OCI-LY1 (cell line): ENCODE measurements at regions not wholly inside any gene's neighbourhood (a gene's known extent, or its start where the extent isn't known, plus 50 kb on each side); places are given as distances from the start of the nearest gene placed in this dataset.

Experiments used
- H2AFZ ChIP-seq: fragments of 200-600 bp; sonication (generic), shearing (Covaris generic); 2 replicates; pipeline ENCODE4 v1.6.0; 2014; ENCODE audit warnings: antibody characterized with exemption, mild to moderate bottlenecking, low read length
- H3F3A ChIP-seq: fragments of 200-600 bp; sonication (generic), shearing (Covaris generic); 2 replicates; pipeline ENCODE4 v1.6.0; 2014; ENCODE audit warnings: mild to moderate bottlenecking, antibody characterized with exemption, low read length, moderate library complexity; ENCODE audit not compliant: insufficient read depth
- H3K27ac ChIP-seq: fragments of 200-600 bp; sonication (generic); 2 replicates; pipeline ENCODE4 v1.5.1; 2014; ENCODE audit warnings: low read length, mixed run types, mild to moderate bottlenecking, low read depth; ENCODE audit not compliant: poor library complexity, severe bottlenecking
- H3K27me3 ChIP-seq: fragments of 200-600 bp; sonication (generic); 2 replicates; pipeline ENCODE4 v1.6.0; 2014; ENCODE audit warnings: antibody characterized with exemption, mild to moderate bottlenecking, low read length, moderate library complexity; ENCODE audit not compliant: insufficient read depth
- H3K36me3 ChIP-seq: fragments of 200-600 bp; sonication (generic); 2 replicates; pipeline ENCODE4 v1.6.1; 2014; ENCODE audit warnings: mild to moderate bottlenecking, antibody characterized with exemption, low read length, moderate library complexity, mixed read lengths; ENCODE audit not compliant: insufficient read depth
- H3K4me1 ChIP-seq: fragments of 200-600 bp; sonication (generic); 2 replicates; pipeline ENCODE4 v1.5.1; 2014; ENCODE audit warnings: mild to moderate bottlenecking, low read length, moderate library complexity; ENCODE audit not compliant: insufficient read depth, severe bottlenecking
- H3K4me2 ChIP-seq: fragments of 200-600 bp; sonication (generic), shearing (Covaris generic); 2 replicates; pipeline ENCODE4 v1.6.1; 2014; ENCODE audit warnings: low read length
- H3K4me3 ChIP-seq: fragments of 200-600 bp; sonication (generic); 2 replicates; pipeline ENCODE4 v1.5.1; 2014; ENCODE audit warnings: low read length, low read depth, mild to moderate bottlenecking, mixed read lengths; ENCODE audit not compliant: poor library complexity, severe bottlenecking
- H3K79me2 ChIP-seq: fragments of 200-600 bp; shearing (Covaris generic); 2 replicates; pipeline ENCODE4 v1.6.1; 2016; ENCODE audit warnings: mixed run types, low read length, mixed read lengths; ENCODE audit not compliant: insufficient read depth
- H3K9ac ChIP-seq: fragments of 200-600 bp; sonication (generic), shearing (Covaris generic); 2 replicates; pipeline ENCODE4 v1.6.1; 2014; ENCODE audit warnings: mild to moderate bottlenecking, low read length, mixed read lengths
- H3K9me2 ChIP-seq: fragments of 200-600 bp; sonication (generic), shearing (Covaris generic); 2 replicates; pipeline ENCODE4 v1.6.1; 2014; ENCODE audit warnings: low read depth, mild to moderate bottlenecking, low read length, mixed read lengths
- H3K9me3 ChIP-seq: fragments of 200-600 bp; shearing (Covaris generic); 2 replicates; pipeline ENCODE4 v1.6.1; 2014; ENCODE audit warnings: low read length, mixed read lengths
- H4K20me1 ChIP-seq: fragments of 200-600 bp; sonication (generic), shearing (Covaris generic); 2 replicates; pipeline ENCODE4 v1.6.0; 2016; ENCODE audit warnings: mild to moderate bottlenecking, low read length; ENCODE audit not compliant: insufficient read depth
- CTCF ChIP-seq: fragments of 200-600 bp; sonication (generic), shearing (Covaris generic); IDR thresholded peaks from 2 replicates; pipeline ENCODE4 v1.5.1; 2017; ENCODE audit warnings: mild to moderate bottlenecking, antibody characterized with exemption, low read length, moderate library complexity, mixed read lengths
- EZH2 ChIP-seq: fragments of 200-600 bp; sonication (generic), shearing (Covaris generic); IDR thresholded peaks from 2 replicates; pipeline ENCODE4 v1.8.0; 2017; ENCODE audit warnings: borderline replicate concordance, mixed run types, mild to moderate bottlenecking, antibody characterized with exemption, low read length, moderate library complexity, mixed read lengths

GRCh38 chr3:150240891-150241290, 167.2 kb upstream of the TSC22D2 start:
- Histone ChIP-seq H3K9ac (no peak overlapping the region), H3K79me2 (no peaks in the 10 kb centered on the region), H3K9me3 (no peaks in the 10 kb centered on the region), H3K9me2 (no peaks in the 10 kb centered on the region), H3K27ac (no peak overlapping the region), H3K27me3 (no peaks in the 10 kb centered on the region; the same call in 1 of the 2 replicates), H2AFZ (no peak overlapping the region), H4K20me1 (no peaks in the 10 kb centered on the region), H3K4me2 (no peak overlapping the region), H3K36me3 (no peaks in the 10 kb centered on the region), H3K4me3 (no peak overlapping the region), H3F3A (no peaks in the 10 kb centered on the region), H3K4me1 (no peaks in the 10 kb centered on the region)
- no peak for TF ChIP-seq EZH2
- TF ChIP-seq CTCF = no peak

GRCh38 chr3:150239766-150240165, 168.3 kb upstream of the TSC22D2 start:
- no peaks in the 10 kb centered on the region for H3K9me2 ChIP-seq
- H3F3A ChIP-seq = no peaks in the 10 kb centered on the region
- H4K20me1 ChIP-seq = no peaks in the 10 kb centered on the region
- no peaks in the 10 kb centered on the region; the same call in 1 of the 2 replicates for H3K27me3 ChIP-seq
- H3K36me3 ChIP-seq = no peaks in the 10 kb centered on the region
- no peak overlapping the region for H3K4me3 ChIP-seq
- H3K79me2 ChIP-seq = no peaks in the 10 kb centered on the region
- no peaks in the 10 kb centered on the region for H3K9me3 ChIP-seq
- H3K27ac ChIP-seq = no peak overlapping the region
- H3K9ac ChIP-seq = no peak overlapping the region
- no peaks in the 10 kb centered on the region for H3K4me1 ChIP-seq
- TF ChIP-seq CTCF (no peak), EZH2 (no peak)
- no peak overlapping the region for H2AFZ ChIP-seq
- H3K4me2 ChIP-seq = no peak overlapping the region

GRCh38 chr3:150238995-150239619, 169.0 kb upstream of the TSC22D2 start:
- no peaks in the 10 kb centered on the region for H3K9me2 ChIP-seq
- H2AFZ ChIP-seq = no peak overlapping the region
- H3K4me1 ChIP-seq = no peaks in the 10 kb centered on the region
- H3K9me3 ChIP-seq = no peaks in the 10 kb centered on the region
- H3K4me3 ChIP-seq = no peak overlapping the region
- H3K27me3 ChIP-seq = no peaks in the 10 kb centered on the region
- no peak overlapping the region for H3K9ac ChIP-seq
- no peaks in the 10 kb centered on the region for H3F3A ChIP-seq
- H3K79me2 ChIP-seq = no peaks in the 10 kb centered on the region
- H3K4me2 ChIP-seq = no peak overlapping the region
- no peaks in the 10 kb centered on the region for H3K36me3 ChIP-seq
- no peak overlapping the region for H3K27ac ChIP-seq
- TF ChIP-seq EZH2 (no peak), CTCF (peak; percentile 21; the same call in 1 of the 2 replicates)
- no peaks in the 10 kb centered on the region for H4K20me1 ChIP-seq
